Neural cell (in vitro differentiated cells): ENCODE measurements at regions not wholly inside any gene's neighbourhood (a gene's known extent, or its start where the extent isn't known, plus 50 kb on each side); places are given as distances from the start of the nearest gene placed in this dataset.

ENCODE experiments used
- EP300 ChIP-seq: fragments of 450-650 bp; conservative IDR thresholded peaks from 2 replicates; pipeline ENCODE4 v1.6.1; 2014; ENCODE audit warnings: antibody characterized with exemption, mild to moderate bottlenecking, moderate library complexity; ENCODE audit not compliant: poor library complexity, severe bottlenecking
- EZH2 ChIP-seq: fragments of 200-600, 300-800 bp; shearing (Covaris generic), sonication (generic); IDR thresholded peaks from 2 replicates; pipeline ENCODE4 v1.6.1; 2014; ENCODE audit warnings: antibody characterized with exemption, low read length, borderline replicate concordance, mild to moderate bottlenecking; ENCODE audit not compliant: insufficient read depth, poor library complexity, severe bottlenecking
- POLR2AphosphoS5 ChIP-seq: IDR thresholded peaks from 2 replicates; pipeline ENCODE4 v1.6.1; 2012
- TF ChIP-seq, protein P1 (sequence below): fragments of 450-650 bp; IDR thresholded peaks from 2 replicates; pipeline ENCODE4 v1.5.1; 2014; ENCODE audit warnings: antibody characterized with exemption, mild to moderate bottlenecking, moderate library complexity; ENCODE audit not compliant: poor library complexity, severe bottlenecking
- TF ChIP-seq, protein P2 (sequence below): IDR thresholded peaks from 2 replicates; pipeline ENCODE4 v1.6.1; 2012; ENCODE audit warnings: borderline replicate concordance

DNA sequence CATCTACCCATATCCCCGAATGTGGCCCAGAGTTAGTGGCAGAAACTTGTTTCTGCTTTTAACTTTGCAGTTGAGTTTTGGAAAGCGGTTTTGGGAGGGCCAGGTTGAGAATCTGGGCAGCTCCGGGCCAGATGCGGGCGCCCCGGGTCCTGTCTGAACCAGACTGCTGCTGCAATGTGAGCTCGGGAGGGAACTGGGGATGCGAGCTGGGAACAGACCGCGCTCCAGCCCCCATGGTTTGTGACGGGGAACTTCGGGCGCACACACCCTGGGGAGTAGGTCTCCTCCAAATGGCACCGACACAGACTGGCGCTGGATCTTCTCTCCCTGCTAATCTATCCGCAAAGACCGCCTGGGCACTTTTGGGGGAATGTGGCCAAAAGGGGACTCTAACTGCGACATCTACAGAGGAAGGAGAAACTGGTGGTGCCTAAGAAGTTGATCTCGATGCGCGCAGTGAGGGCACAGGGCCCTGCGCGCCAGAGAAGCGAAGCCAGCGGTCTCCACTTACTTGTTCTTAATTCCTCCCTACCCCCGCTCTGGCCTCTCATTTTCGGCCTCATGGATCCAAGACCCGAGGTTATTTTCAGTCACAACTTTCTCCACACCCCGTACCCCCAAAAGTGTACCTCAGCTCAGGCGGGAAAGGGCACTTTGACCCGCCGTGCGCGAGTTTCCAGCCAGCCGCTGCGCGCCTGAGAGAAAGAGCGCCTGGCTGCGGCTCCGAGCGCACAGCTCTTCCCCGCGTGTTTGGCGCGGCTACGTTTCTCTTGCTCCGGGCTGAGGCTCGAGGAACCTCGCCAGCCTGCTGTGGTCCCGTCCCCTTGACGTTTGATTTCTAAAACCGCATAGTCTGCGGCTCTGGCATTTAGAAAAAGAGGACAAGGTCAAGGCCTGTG, 411.0 kb upstream of the ESRRG start:
- TF ChIP-seq EZH2 (no peak), EP300 (no peak), POLR2AphosphoS5 (no peak)
- TF ChIP-seq, protein P1, sequence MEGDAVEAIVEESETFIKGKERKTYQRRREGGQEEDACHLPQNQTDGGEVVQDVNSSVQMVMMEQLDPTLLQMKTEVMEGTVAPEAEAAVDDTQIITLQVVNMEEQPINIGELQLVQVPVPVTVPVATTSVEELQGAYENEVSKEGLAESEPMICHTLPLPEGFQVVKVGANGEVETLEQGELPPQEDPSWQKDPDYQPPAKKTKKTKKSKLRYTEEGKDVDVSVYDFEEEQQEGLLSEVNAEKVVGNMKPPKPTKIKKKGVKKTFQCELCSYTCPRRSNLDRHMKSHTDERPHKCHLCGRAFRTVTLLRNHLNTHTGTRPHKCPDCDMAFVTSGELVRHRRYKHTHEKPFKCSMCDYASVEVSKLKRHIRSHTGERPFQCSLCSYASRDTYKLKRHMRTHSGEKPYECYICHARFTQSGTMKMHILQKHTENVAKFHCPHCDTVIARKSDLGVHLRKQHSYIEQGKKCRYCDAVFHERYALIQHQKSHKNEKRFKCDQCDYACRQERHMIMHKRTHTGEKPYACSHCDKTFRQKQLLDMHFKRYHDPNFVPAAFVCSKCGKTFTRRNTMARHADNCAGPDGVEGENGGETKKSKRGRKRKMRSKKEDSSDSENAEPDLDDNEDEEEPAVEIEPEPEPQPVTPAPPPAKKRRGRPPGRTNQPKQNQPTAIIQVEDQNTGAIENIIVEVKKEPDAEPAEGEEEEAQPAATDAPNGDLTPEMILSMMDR, result no peak
- TF ChIP-seq, protein P2, sequence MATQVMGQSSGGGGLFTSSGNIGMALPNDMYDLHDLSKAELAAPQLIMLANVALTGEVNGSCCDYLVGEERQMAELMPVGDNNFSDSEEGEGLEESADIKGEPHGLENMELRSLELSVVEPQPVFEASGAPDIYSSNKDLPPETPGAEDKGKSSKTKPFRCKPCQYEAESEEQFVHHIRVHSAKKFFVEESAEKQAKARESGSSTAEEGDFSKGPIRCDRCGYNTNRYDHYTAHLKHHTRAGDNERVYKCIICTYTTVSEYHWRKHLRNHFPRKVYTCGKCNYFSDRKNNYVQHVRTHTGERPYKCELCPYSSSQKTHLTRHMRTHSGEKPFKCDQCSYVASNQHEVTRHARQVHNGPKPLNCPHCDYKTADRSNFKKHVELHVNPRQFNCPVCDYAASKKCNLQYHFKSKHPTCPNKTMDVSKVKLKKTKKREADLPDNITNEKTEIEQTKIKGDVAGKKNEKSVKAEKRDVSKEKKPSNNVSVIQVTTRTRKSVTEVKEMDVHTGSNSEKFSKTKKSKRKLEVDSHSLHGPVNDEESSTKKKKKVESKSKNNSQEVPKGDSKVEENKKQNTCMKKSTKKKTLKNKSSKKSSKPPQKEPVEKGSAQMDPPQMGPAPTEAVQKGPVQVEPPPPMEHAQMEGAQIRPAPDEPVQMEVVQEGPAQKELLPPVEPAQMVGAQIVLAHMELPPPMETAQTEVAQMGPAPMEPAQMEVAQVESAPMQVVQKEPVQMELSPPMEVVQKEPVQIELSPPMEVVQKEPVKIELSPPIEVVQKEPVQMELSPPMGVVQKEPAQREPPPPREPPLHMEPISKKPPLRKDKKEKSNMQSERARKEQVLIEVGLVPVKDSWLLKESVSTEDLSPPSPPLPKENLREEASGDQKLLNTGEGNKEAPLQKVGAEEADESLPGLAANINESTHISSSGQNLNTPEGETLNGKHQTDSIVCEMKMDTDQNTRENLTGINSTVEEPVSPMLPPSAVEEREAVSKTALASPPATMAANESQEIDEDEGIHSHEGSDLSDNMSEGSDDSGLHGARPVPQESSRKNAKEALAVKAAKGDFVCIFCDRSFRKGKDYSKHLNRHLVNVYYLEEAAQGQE, result no peak
